LNCAP (cell line): ENCODE measurements at regions not wholly inside any gene's neighbourhood (a gene's known extent, or its start where the extent isn't known, plus 50 kb on each side); places are given as distances from the start of the nearest gene placed in this dataset.

Experiments
- TF ChIP-seq, protein P1 (sequence below): fragments of 450-650 bp; IDR thresholded peaks from 2 replicates; pipeline ENCODE4 v1.5.1; 2017; ENCODE audit warnings: mild to moderate bottlenecking

DNA sequence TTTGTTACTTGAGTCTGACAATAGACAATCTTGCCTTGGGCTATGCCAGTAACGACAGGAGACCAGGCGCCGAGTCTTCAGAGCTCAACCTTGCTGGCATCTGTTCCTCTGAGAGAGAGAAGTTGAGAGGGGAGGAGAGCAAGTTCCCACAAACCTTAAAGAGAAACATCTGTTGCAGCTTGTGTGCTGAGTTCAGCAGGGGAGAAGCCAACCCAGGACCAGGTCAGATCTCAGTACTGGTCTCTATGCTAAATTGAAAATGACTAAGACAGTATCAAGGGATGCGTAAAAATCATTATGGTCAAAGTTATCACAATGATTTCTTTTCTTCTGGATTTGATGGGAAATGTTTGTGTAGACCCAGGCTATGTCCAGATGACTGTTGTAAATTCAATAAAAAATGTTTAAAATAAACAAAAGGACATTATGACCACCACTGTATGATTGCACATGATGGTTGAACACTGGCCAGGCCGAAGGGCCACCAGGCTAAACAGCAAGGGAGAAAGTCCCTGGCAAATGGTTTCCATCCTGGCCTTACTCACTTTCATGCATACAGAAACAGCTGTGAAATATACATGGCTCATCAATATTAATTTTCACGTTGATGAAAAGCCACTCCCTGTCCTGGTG lies 100.3 kb upstream of the PMAIP1 start:
- TF ChIP-seq, protein P1, sequence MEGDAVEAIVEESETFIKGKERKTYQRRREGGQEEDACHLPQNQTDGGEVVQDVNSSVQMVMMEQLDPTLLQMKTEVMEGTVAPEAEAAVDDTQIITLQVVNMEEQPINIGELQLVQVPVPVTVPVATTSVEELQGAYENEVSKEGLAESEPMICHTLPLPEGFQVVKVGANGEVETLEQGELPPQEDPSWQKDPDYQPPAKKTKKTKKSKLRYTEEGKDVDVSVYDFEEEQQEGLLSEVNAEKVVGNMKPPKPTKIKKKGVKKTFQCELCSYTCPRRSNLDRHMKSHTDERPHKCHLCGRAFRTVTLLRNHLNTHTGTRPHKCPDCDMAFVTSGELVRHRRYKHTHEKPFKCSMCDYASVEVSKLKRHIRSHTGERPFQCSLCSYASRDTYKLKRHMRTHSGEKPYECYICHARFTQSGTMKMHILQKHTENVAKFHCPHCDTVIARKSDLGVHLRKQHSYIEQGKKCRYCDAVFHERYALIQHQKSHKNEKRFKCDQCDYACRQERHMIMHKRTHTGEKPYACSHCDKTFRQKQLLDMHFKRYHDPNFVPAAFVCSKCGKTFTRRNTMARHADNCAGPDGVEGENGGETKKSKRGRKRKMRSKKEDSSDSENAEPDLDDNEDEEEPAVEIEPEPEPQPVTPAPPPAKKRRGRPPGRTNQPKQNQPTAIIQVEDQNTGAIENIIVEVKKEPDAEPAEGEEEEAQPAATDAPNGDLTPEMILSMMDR, result no peak

DNA sequence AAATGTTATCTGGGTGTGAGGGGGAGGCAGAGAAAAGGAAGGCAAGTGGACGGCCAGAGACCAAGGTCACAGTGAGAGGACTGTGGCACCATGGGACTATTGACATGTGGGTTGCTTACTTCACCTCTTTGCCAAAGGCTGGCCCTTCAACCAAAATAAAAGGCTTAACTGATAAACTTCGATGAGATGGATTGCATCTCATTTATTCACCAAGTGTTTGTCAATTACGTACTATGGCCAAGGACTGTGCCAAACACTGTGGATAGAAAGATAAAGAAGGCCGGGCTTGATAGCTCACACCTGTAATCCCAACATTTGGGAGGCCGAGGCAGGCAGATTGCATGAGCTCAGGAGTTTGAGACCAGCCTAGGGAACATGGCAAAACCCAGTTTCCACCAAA lies 98.7 kb upstream of the CCBE1 start:
- TF ChIP-seq, protein P1, result no peak

DNA sequence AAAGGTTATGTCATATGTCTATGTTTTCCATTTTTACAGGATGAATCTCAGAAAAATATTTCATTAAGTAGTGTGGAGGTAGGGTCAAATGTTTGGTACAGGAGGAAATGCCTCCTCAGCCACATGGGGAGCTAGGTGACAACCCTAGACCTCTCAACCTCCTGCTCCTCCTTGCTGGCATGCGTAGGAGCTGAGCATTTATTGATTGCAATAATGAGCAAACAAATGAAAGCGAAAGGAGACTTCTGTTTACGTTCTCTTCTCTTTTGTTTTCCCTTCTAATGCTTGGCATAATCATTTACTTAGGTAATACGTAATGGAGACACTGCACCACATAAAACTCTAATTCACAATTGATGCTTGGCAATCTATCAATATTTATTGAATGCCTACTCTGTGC lies 95.1 kb upstream of the CCBE1 start:
- TF ChIP-seq, protein P1, result no peak

DNA sequence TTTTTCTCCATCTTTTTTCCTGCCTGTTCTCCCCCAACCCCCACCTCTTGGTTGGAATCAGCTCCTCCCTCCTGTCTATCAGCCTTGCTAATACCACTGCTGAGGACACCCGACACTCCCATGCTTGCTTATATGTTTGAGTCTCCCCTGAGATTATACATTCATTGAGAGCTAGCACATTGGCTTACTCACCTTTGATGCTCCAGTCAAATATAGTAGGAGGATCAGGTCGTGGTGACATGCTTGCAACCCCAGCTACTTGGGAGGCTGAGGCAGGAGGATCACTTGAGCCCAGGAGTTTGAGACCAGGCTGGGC lies 91.5 kb upstream of the CCBE1 start:
- TF ChIP-seq, protein P1, result no peak

DNA sequence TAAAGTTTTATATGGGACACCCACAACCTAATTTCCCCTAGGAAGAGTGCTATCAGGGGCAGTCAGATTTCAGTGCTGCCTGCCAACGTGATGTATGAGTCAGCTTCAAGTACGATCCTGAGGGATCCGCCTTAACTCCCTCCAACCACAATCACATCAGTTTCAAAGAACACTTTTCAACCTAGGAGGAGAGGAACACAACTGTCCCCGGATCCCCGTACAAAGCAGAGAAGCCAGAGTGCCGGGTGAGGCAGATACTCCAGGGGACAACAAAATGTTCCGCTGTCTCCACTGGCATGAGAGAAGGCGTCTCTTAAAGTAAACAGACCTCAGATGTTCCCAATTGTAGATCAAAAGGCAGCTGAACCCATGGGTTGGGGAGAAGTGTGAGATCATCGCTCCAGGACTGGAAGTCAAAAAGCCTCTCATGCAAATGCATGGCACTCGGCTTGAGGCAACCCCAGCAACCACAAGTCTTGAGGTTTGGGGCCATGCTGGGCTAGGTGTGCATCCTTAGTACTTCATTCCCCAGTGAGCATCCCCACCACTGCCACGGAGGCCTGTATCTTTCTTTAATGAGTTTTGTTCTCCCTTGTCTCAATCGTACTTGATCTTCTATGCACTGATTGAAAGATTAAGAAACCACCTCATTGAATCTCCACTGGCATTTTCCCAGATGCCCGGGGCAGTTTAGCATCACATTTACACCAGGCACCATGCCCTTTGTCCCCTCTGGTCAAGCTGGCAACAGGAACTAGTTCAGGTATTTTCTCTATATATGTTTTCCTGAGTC lies 91.0 kb upstream of the CCBE1 start:
- TF ChIP-seq, protein P1, result no peak

DNA sequence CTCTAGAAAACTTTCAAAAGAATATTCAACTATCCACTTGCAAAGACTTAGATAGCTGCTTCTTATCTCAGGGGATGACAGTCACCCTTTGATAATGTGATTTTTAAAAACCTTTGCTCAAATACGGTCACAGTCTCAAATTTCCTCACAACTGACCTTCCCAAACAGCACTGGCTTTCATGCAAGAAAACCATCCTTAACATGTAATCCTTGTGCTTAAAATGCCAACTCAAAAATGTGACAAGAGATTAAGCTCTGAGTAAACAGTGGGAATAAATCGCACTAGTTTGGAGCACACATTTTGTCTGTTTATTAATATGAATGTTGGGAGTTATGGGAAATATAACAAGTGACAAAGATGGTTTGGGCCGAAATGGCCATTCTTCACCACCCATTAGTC lies 87.5 kb upstream of the CCBE1 start:
- TF ChIP-seq, protein P1, result no peak

DNA sequence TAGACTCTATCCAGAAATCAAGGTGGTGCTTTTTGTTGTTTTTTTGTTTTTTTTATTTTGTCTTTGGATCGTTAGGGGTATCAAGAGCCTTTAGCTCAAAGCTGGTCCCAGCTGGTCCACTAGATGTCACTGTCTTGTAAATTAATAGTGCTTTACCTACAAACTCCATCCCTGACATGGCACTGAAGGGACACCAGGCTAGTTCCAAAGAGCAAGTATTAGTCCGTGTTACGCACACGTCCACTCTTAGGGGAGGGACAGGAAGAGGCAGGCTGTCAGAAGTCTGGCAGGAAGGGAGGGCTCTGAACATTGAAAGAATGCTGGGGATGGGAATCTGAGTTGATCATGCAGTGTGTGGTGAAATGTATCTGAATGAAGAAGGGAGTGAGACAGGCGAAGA lies 85.9 kb upstream of the CCBE1 start:
- TF ChIP-seq, protein P1, result peak; percentile 75
